Fibroblast of lung (primary cell): ENCODE measurements at regions not wholly inside any gene's neighbourhood (a gene's known extent, or its start where the extent isn't known, plus 50 kb on each side); places are given as distances from the start of the nearest gene placed in this dataset.

Source experiments
- CTCF ChIP-seq, 2 donors: IDR thresholded peaks in 1 of 2; conservative IDR thresholded peaks in 1 of 2; 1 replicate in 1 of 2; 2 replicates in 1 of 2; pipeline ENCODE4 v1.5.1; 2011 to 2012; ENCODE audit warnings: low read length in 2 of 2, control low read depth in 1 of 2, inconsistent platforms in 1 of 2, low read depth in 1 of 2, mild to moderate bottlenecking in 1 of 2
- EZH2 ChIP-seq: IDR thresholded peaks from 2 replicates; pipeline ENCODE4 v1.5.1; 2012; ENCODE audit warnings: low read length, control low read depth, mild to moderate bottlenecking; ENCODE audit errors: missing control alignments

- no peak for TF ChIP-seq CTCF (conservative IDR thresholded peaks at IDR 0.05 in 1 of 2, IDR thresholded peaks at IDR 0.05 in 1 of 2; ENCODE audit: low read depth in 1 of 2, low read length in 2 of 2)
- TF ChIP-seq EZH2 = no peak
Observed at GRCh38 chr6:98107801-98108200, 726.6 kb upstream of the POU3F2 start.
